ENCODE measurements at regions not wholly inside any gene's neighbourhood (a gene's known extent, or its start where the extent isn't known, plus 50 kb on each side); places are given as distances from the start of the nearest gene placed in this dataset.

DNA sequence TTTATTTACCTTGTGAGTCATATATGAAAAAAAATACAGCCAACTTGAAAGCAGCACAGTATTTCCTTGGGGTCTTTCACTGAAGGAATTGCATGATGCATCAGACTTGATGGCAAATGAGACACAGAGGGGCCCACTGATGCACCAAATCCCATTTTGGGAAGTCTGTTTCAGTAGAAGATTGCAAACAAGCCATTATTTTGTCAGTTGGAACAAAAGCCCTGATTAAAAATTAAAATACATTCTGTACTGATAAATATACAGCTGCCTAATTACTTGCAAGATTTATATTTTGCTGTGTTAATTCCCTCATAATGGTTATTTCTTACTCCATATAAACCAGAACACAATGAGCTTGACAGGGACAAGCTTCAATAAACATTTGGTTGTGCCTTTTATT, 370.4 kb downstream of the SUCLG1 start:
- no peaks in the 10 kb centered on the region for H3K27me3 ChIP-seq
- no peak overlapping the region for H3K4me3 ChIP-seq
- H4K20me1 ChIP-seq (ENCODE audit: insufficient read depth, poor library complexity, severe bottlenecking) = no peaks in the 10 kb centered on the region
- H3K27ac ChIP-seq = no peak overlapping the region
- no peaks in the 10 kb centered on the region for H3K4me1 ChIP-seq (ENCODE audit: insufficient read depth)
- no peaks in the 10 kb centered on the region for H3K9me3 ChIP-seq (ENCODE audit: low read depth)
- H2AFZ ChIP-seq = no peak overlapping the region
- DNase-seq (ENCODE audit: low spot score) = no peak
- H3K79me2 ChIP-seq = no peaks in the 10 kb centered on the region
- no peak for TF ChIP-seq CTCF (IDR thresholded peaks at IDR 0.05; ENCODE audit: poor library complexity)
- TF ChIP-seq EZH2 (IDR thresholded peaks at IDR 0.05; ENCODE audit: borderline replicate concordance) = no peak
- no peak for TF ChIP-seq EZH2phosphoT487 (IDR thresholded peaks at IDR 0.05; ENCODE audit: low read depth, severe bottlenecking, unreplicated experiment)
- no peaks in the 10 kb centered on the region for H3K36me3 ChIP-seq (replicated peaks; ENCODE audit: insufficient read depth, low read depth)
- H3K4me2 ChIP-seq = no peak overlapping the region
- H3K9me2 ChIP-seq (replicated peaks; ENCODE audit: insufficient read depth) = no peaks in the 10 kb centered on the region

GRCh38 chr2:84085562-84085961, 373.5 kb downstream of the SUCLG1 start:
- no peak overlapping the region for H2AFZ ChIP-seq

GRCh38 chr2:84084856-84085255, 374.2 kb downstream of the SUCLG1 start:
- 72% methylated on average over 1 of the region's 1 CpG for WGBS (ENCODE audit: low lambda C conversion rate, missing lambda C conversion rate)
- Histone ChIP-seq H3K79me2 (no peaks in the 10 kb centered on the region), H3K36me3 (replicated peaks; ENCODE audit: insufficient read depth, low read depth) (no peaks in the 10 kb centered on the region), H3K4me1 (ENCODE audit: insufficient read depth) (no peaks in the 10 kb centered on the region), H3K9me2 (replicated peaks; ENCODE audit: insufficient read depth) (no peaks in the 10 kb centered on the region), H3K27me3 (no peaks in the 10 kb centered on the region), H3K27ac (no peak overlapping the region), H2AFZ (no peak overlapping the region), H4K20me1 (ENCODE audit: insufficient read depth, poor library complexity, severe bottlenecking) (no peaks in the 10 kb centered on the region), H3K9me3 (ENCODE audit: low read depth) (no peaks in the 10 kb centered on the region), H3K4me2 (no peak overlapping the region), H3K4me3 (no peak overlapping the region)
- DNase-seq (ENCODE audit: low spot score) = no peak
- TF ChIP-seq CTCF (IDR thresholded peaks at IDR 0.05; ENCODE audit: poor library complexity) (no peak), EZH2 (IDR thresholded peaks at IDR 0.05; ENCODE audit: borderline replicate concordance) (no peak), EZH2phosphoT487 (IDR thresholded peaks at IDR 0.05; ENCODE audit: low read depth, severe bottlenecking, unreplicated experiment) (no peak)

More at GRCh38 chr2:84085562-84085961, 373.5 kb downstream of the SUCLG1 start:
- no peaks in the 10 kb centered on the region for H3K4me1 ChIP-seq (ENCODE audit: insufficient read depth)
- H3K79me2 ChIP-seq = no peaks in the 10 kb centered on the region
- no peak for TF ChIP-seq EZH2phosphoT487 (IDR thresholded peaks at IDR 0.05; ENCODE audit: low read depth, severe bottlenecking, unreplicated experiment)
- no peak for TF ChIP-seq CTCF (IDR thresholded peaks at IDR 0.05; ENCODE audit: poor library complexity)
- TF ChIP-seq EZH2 (IDR thresholded peaks at IDR 0.05; ENCODE audit: borderline replicate concordance) = no peak
- no peak overlapping the region for H3K4me2 ChIP-seq
- no peaks in the 10 kb centered on the region for H3K9me2 ChIP-seq (replicated peaks; ENCODE audit: insufficient read depth)
- H3K9me3 ChIP-seq (ENCODE audit: low read depth) = no peaks in the 10 kb centered on the region
- no peaks in the 10 kb centered on the region for H4K20me1 ChIP-seq (ENCODE audit: insufficient read depth, poor library complexity, severe bottlenecking)
- H3K27me3 ChIP-seq = no peaks in the 10 kb centered on the region
- no peak for DNase-seq (ENCODE audit: low spot score)
- H3K27ac ChIP-seq = no peak overlapping the region
- H3K4me3 ChIP-seq = no peak overlapping the region
- no peaks in the 10 kb centered on the region for H3K36me3 ChIP-seq (replicated peaks; ENCODE audit: insufficient read depth, low read depth)

DNA sequence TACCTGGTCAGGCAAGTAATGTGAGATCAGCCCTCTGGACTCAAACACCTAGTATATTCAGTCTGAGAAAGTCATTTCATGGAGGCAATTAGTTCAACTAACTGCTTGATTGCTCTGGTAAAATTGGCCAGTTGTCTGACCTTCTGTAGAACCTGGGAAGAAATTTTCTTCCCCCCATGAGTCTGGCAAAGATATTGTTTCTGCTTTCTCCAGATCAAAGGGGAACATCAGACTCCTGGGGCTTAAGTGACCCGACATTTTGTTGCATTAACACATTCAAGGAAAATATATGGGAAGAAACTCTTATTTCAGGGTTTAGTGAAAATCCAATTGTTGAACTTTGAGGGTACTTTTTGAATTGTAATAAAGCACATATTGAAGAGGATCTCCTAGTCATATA, 375.1 kb downstream of the SUCLG1 start:
- no peaks in the 10 kb centered on the region for H3K9me2 ChIP-seq (replicated peaks; ENCODE audit: insufficient read depth)
- no peak overlapping the region for H2AFZ ChIP-seq
- no peaks in the 10 kb centered on the region for H3K4me1 ChIP-seq (ENCODE audit: insufficient read depth)
- WGBS (ENCODE audit: low lambda C conversion rate, missing lambda C conversion rate) = 45% methylated on average over 1 of the region's 1 CpG
- no peaks in the 10 kb centered on the region for H3K9me3 ChIP-seq (ENCODE audit: low read depth)
- no peaks in the 10 kb centered on the region for H3K79me2 ChIP-seq
- no peak for DNase-seq (ENCODE audit: low spot score)
- no peak overlapping the region for H3K4me2 ChIP-seq
- no peaks in the 10 kb centered on the region for H4K20me1 ChIP-seq (ENCODE audit: insufficient read depth, poor library complexity, severe bottlenecking)
- no peak overlapping the region for H3K27ac ChIP-seq
- H3K4me3 ChIP-seq = no peak overlapping the region
- H3K36me3 ChIP-seq (replicated peaks; ENCODE audit: insufficient read depth, low read depth) = no peaks in the 10 kb centered on the region
- TF ChIP-seq CTCF (IDR thresholded peaks at IDR 0.05; ENCODE audit: poor library complexity) = no peak
- no peak for TF ChIP-seq EZH2phosphoT487 (IDR thresholded peaks at IDR 0.05; ENCODE audit: low read depth, severe bottlenecking, unreplicated experiment)
- no peak for TF ChIP-seq EZH2 (IDR thresholded peaks at IDR 0.05; ENCODE audit: borderline replicate concordance)
- no peaks in the 10 kb centered on the region for H3K27me3 ChIP-seq
